H9 (cell line): ENCODE measurements at regions not wholly inside any gene's neighbourhood (a gene's known extent, or its start where the extent isn't known, plus 50 kb on each side); places are given as distances from the start of the nearest gene placed in this dataset.

Experiments
- DNase-seq: peaks from one replicate; pipeline ENCODE4 v3.0.0-alpha.2; 2017
- H2AFZ ChIP-seq: one replicate; pipeline ENCODE4 v1.6.1; 2013; ENCODE audit warnings: mild to moderate bottlenecking, low read length, control low read depth, moderate library complexity
- H2AK5ac ChIP-seq: 2 replicates; pipeline ENCODE4 v1.6.1; 2013; ENCODE audit warnings: low read length, control low read depth, mixed read lengths; ENCODE audit not compliant: insufficient read length
- H2BK120ac ChIP-seq: one replicate; pipeline ENCODE4 v1.6.1; 2013; ENCODE audit warnings: low read depth, mild to moderate bottlenecking, low read length, control low read depth, inconsistent platforms; ENCODE audit not compliant: poor library complexity, severe bottlenecking
- H2BK12ac ChIP-seq: 2 replicates; pipeline ENCODE4 v1.6.1; 2013; ENCODE audit warnings: low read length, control low read depth, mixed read lengths, low read depth; ENCODE audit not compliant: insufficient read length
- H2BK15ac ChIP-seq: 2 replicates; pipeline ENCODE4 v1.6.1; 2013; ENCODE audit warnings: low read depth, low read length, control low read depth
- H2BK20ac ChIP-seq: one replicate; pipeline ENCODE4 v1.6.1; 2013; ENCODE audit warnings: low read depth, mild to moderate bottlenecking, low read length, control low read depth, inconsistent platforms; ENCODE audit not compliant: poor library complexity, severe bottlenecking
- H2BK5ac ChIP-seq: 2 replicates; pipeline ENCODE4 v1.6.1; 2013; ENCODE audit warnings: low read length, control low read depth, mixed read lengths; ENCODE audit not compliant: insufficient read length
- H3K14ac ChIP-seq: 2 replicates; pipeline ENCODE4 v1.6.1; 2013; ENCODE audit warnings: low read length, control low read depth; ENCODE audit not compliant: insufficient read depth
- H3K18ac ChIP-seq: 2 replicates; pipeline ENCODE4 v1.6.1; 2013; ENCODE audit warnings: low read depth, mild to moderate bottlenecking, mixed read lengths, low read length, control low read depth; ENCODE audit not compliant: insufficient read length
- H3K23ac ChIP-seq: 2 replicates; pipeline ENCODE4 v1.6.1; 2013; ENCODE audit warnings: low read length, control low read depth, mixed read lengths, low read depth; ENCODE audit not compliant: insufficient read length
- H3K23me2 ChIP-seq: 2 replicates; pipeline ENCODE4 v1.6.1; 2013; ENCODE audit warnings: low read depth, mild to moderate bottlenecking, mixed read lengths, low read length, control low read depth; ENCODE audit not compliant: insufficient read length, poor library complexity, severe bottlenecking
- H3K27ac ChIP-seq: 2 replicates; pipeline ENCODE4 v1.5.1; 2013; ENCODE audit warnings: low read length, control low read depth, mixed read lengths, low read depth; ENCODE audit not compliant: insufficient read length
- H3K27me3 ChIP-seq: 2 replicates; pipeline ENCODE4 v1.6.1; 2013; ENCODE audit warnings: low read length, control low read depth, inconsistent platforms; ENCODE audit not compliant: insufficient read depth
- H3K4ac ChIP-seq: 2 replicates; pipeline ENCODE4 v1.6.1; 2013; ENCODE audit warnings: low read depth, mild to moderate bottlenecking, control low read depth, inconsistent platforms, low read length, moderate library complexity
- H3K4me1 ChIP-seq: 2 replicates; pipeline ENCODE4 v1.6.1; 2013; ENCODE audit warnings: low read length, control low read depth, inconsistent platforms; ENCODE audit not compliant: insufficient read depth
- H3K4me2 ChIP-seq: 2 replicates; pipeline ENCODE4 v1.6.1; 2013; ENCODE audit warnings: low read length, control low read depth, mixed read lengths; ENCODE audit not compliant: insufficient read length, insufficient read depth
- H3K56ac ChIP-seq: 2 replicates; pipeline ENCODE4 v1.6.1; 2013; ENCODE audit warnings: low read depth, mild to moderate bottlenecking, mixed read lengths, low read length, control low read depth; ENCODE audit not compliant: insufficient read length
- H3K79me1 ChIP-seq: 2 replicates; pipeline ENCODE4 v1.6.1; 2013; ENCODE audit warnings: low read depth, mild to moderate bottlenecking, moderate library complexity, low read length, control low read depth, inconsistent platforms; ENCODE audit not compliant: insufficient read depth, poor library complexity, severe bottlenecking
- H3K79me2 ChIP-seq: 2 replicates; pipeline ENCODE4 v1.6.1; 2013; ENCODE audit warnings: low read length, control low read depth, inconsistent platforms; ENCODE audit not compliant: insufficient read depth
- H3K9ac ChIP-seq: 2 replicates; pipeline ENCODE4 v1.6.1; 2013; ENCODE audit warnings: low read length, control low read depth, mixed read lengths; ENCODE audit not compliant: insufficient read length; ENCODE audit errors: extremely low read depth
- H3K9me3 ChIP-seq: one replicate; pipeline ENCODE4 v1.6.1; 2013; ENCODE audit warnings: low read depth, low read length, inconsistent platforms; ENCODE audit not compliant: control insufficient read depth
- H3T11ph ChIP-seq: one replicate; pipeline ENCODE4 v1.6.1; 2013; ENCODE audit warnings: mild to moderate bottlenecking, low read length, control low read depth, inconsistent platforms
- H4K20me1 ChIP-seq: one replicate; pipeline ENCODE4 v1.6.1; 2013; ENCODE audit not compliant: control insufficient read depth, insufficient read length, insufficient read depth
- H4K5ac ChIP-seq: 2 replicates; pipeline ENCODE4 v1.6.1; 2013; ENCODE audit warnings: low read depth, mild to moderate bottlenecking, mixed read lengths, low read length, control low read depth; ENCODE audit not compliant: insufficient read length
- H4K8ac ChIP-seq: replicated peaks from 2 replicates; pipeline ENCODE4 v1.6.1; 2013; ENCODE audit warnings: low read length, control low read depth, mixed read lengths, low read depth; ENCODE audit not compliant: insufficient read length
- H4K91ac ChIP-seq: 2 replicates; pipeline ENCODE4 v1.6.1; 2013; ENCODE audit warnings: low read depth, mild to moderate bottlenecking, moderate library complexity, mixed read lengths, low read length, control low read depth; ENCODE audit not compliant: insufficient read length
- H3K27ac Mint-ChIP-seq, 3 experiments: 2 replicates in 2 of 3; 3 replicates in 1 of 3; pipeline ENCODE4 v1.8.0; 2020 to 2021; ENCODE audit warnings: mixed read lengths in 3 of 3, mild to moderate bottlenecking in 1 of 3, moderate library complexity in 1 of 3
- H3K27me3 Mint-ChIP-seq: 2 replicates; pipeline ENCODE4 v1.8.0; 2021; ENCODE audit warnings: low read depth, mild to moderate bottlenecking, moderate library complexity, mixed read lengths
- H3K36me3 Mint-ChIP-seq, 3 experiments: 2 replicates in 2 of 3; 3 replicates in 1 of 3; pipeline ENCODE4 v1.8.0; 2020 to 2021; ENCODE audit warnings: low read depth in 3 of 3, mixed read lengths in 3 of 3; ENCODE audit not compliant: insufficient read depth in 1 of 3
- H3K4me1 Mint-ChIP-seq, 2 experiments: 2 replicates each; pipeline ENCODE4 v1.8.0; 2020; ENCODE audit warnings: mixed read lengths in 2 of 2
- H3K4me3 Mint-ChIP-seq, 2 experiments: 2 replicates in 1 of 2; 3 replicates in 1 of 2; pipeline ENCODE4 v1.8.0; 2020 to 2021; ENCODE audit warnings: mild to moderate bottlenecking in 2 of 2, mixed read lengths in 2 of 2, moderate library complexity in 1 of 2
- H3K9me3 Mint-ChIP-seq, 2 experiments: 2 replicates in 1 of 2; 3 replicates in 1 of 2; pipeline ENCODE4 v1.8.0; 2020; ENCODE audit warnings: mild to moderate bottlenecking in 2 of 2, mixed read lengths in 2 of 2, moderate library complexity in 1 of 2
- CTCF ChIP-seq: fragments of 200-600 bp; sonication (generic); conservative IDR thresholded peaks from 3 replicates; pipeline ENCODE4 v1.8.0; 2021; ENCODE audit warnings: antibody characterized with exemption, mild to moderate bottlenecking
- WGBS: extraction: QIAGEN DNeasy Blood & Tissue Kit; methylation state at CpG from one replicate; pipeline ENCODE4 v1.1.7; 2013; ENCODE audit warnings: missing lambda C conversion rate, low lambda C conversion rate, mixed read lengths; ENCODE audit not compliant: insufficient read length; ENCODE audit errors: extremely low coverage; 5-methylcytosine and 5-hydroxymethylcytosine counted together

GRCh38 chr3:181619897-181620296 is 91.8 kb upstream of the SOX2 start:
- peaks cover 12 to 17% of the 10 kb centered on the region in 2 experiments for H3K4me1 Mint-ChIP-seq
- H3K9ac ChIP-seq = no peak overlapping the region

More at GRCh38 chr3:181619897-181620296, 91.8 kb upstream of the SOX2 start:
- Histone ChIP-seq H4K5ac (no peak overlapping the region), H4K91ac (no peak overlapping the region), H3K4ac (no peak overlapping the region), H3K27me3 (no peaks in the 10 kb centered on the region), H2BK20ac (no peak overlapping the region), H2AFZ (no peak overlapping the region), H3K4me2 (no peak overlapping the region), H2BK15ac (no peak overlapping the region), H4K8ac (no peak overlapping the region), H3K4me1 (0 out of 2 replicates have a peak, but pooled peaks cover 1% of the 10 kb centered on the region), H3K18ac (no peak overlapping the region), H3K9me3 (no peaks in the 10 kb centered on the region), H3K27ac (no peak overlapping the region), H3K79me1 (no peaks in the 10 kb centered on the region), H2BK120ac (no peak overlapping the region), H2BK5ac (no peak overlapping the region), H3K79me2 (no peaks in the 10 kb centered on the region), H3T11ph (no peak overlapping the region), H2BK12ac (no peak overlapping the region), H4K20me1 (no peaks in the 10 kb centered on the region), H3K23ac (no peak overlapping the region), H2AK5ac (no peak overlapping the region), H3K14ac (no peak overlapping the region), H3K56ac (no peak overlapping the region), H3K23me2 (no peaks in the 10 kb centered on the region)
- Mint-ChIP-seq H3K9me3 (no peaks in the 10 kb centered on the region), H3K27me3 (no peaks in the 10 kb centered on the region), H3K4me3 (no peak overlapping the region), H3K36me3 (no peaks in the 10 kb centered on the region), H3K27ac (no peak overlapping the region)
- DNase-seq = no peak
- TF ChIP-seq CTCF = no peak
- no CpG with 5 or more reads among the region's 1 CpG for WGBS
